SK-N-SH (cell line): ENCODE measurements at regions not wholly inside any gene's neighbourhood (a gene's known extent, or its start where the extent isn't known, plus 50 kb on each side); places are given as distances from the start of the nearest gene placed in this dataset.

ENCODE experiments used
- CTCF ChIA-PET: fragments of 300-600, 350-600 bp; formaldehyde crosslinking; extraction: SDS; loops from one replicate; lab custom pipeline; 2021; lab: Yijun Ruan, JAX
- POLR2A ChIA-PET: fragments of 350-600 bp; sonication (Branson Sonifier 250); formaldehyde crosslinking; extraction: SDS; loops from one replicate; lab custom pipeline; 2020; ENCODE audit warnings: antibody characterized with exemption, inconsistent platforms; lab: Yijun Ruan, JAX
- DNase-seq: peaks from one replicate; pipeline ENCODE4 v3.0.0; 2012
- H2AFZ ChIP-seq: fragments of 200-600 bp; sonication (generic); 2 replicates; pipeline ENCODE4 v1.8.1; 2016; ENCODE audit warnings: antibody characterized with exemption, mild to moderate bottlenecking, low read depth
- H3F3A ChIP-seq: fragments of 200-600 bp; sonication (generic); replicated peaks from 2 replicates; pipeline ENCODE3; 2016; ENCODE audit warnings: antibody characterized with exemption, mild to moderate bottlenecking; ENCODE audit not compliant: insufficient read depth
- H3K27ac ChIP-seq, 2 experiments: fragments of 200-500 bp in 1 of 2; fragments of 200-600 bp in 1 of 2; sonication (Bioruptor generic) in 1 of 2; sonication (generic), shearing (Covaris generic) in 1 of 2; 2 replicates each; pipeline versions ENCODE4 v1.5.1 to v1.6.1; 2014 to 2016; ENCODE audit warnings: low read depth in 2 of 2, inconsistent platforms in 1 of 2, low read length in 1 of 2, mild to moderate bottlenecking in 1 of 2, mixed read lengths in 1 of 2
- H3K27me3 ChIP-seq: fragments of 200-600 bp; sonication (generic), shearing (Covaris generic); 2 replicates; pipeline ENCODE4 v1.6.1; 2016; ENCODE audit warnings: mixed run types; ENCODE audit not compliant: insufficient read depth
- H3K36me3 ChIP-seq, 2 experiments: fragments of 200-500 bp in 1 of 2; fragments of 200-600 bp in 1 of 2; sonication (Bioruptor generic) in 1 of 2; sonication (generic) in 1 of 2; replicated peaks in 1 of 2; 2 replicates each; pipeline versions ENCODE3 to v1.5.1; 2014 to 2016; ENCODE audit warnings: low read length in 1 of 2, mild to moderate bottlenecking in 1 of 2; ENCODE audit not compliant: insufficient read depth in 2 of 2, control insufficient read depth in 1 of 2
- H3K4me1 ChIP-seq, 2 experiments: fragments of 200-500 bp in 1 of 2; fragments of 200-600 bp in 1 of 2; sonication (Bioruptor generic) in 1 of 2; sonication (generic), shearing (Covaris generic) in 1 of 2; 2 replicates each; pipeline versions ENCODE4 v1.5.1 to v1.6.1; 2014 to 2016; ENCODE audit warnings: low read depth in 1 of 2, low read length in 1 of 2, mixed run types in 1 of 2; ENCODE audit not compliant: insufficient read depth in 2 of 2, control insufficient read depth in 1 of 2
- H3K4me2 ChIP-seq: fragments of 200-600 bp; sonication (generic), shearing (Covaris generic); 2 replicates; pipeline ENCODE4 v1.6.1; 2017; ENCODE audit warnings: mixed run types
- H3K4me3 ChIP-seq, 2 experiments: fragments of 200-500 bp in 1 of 2; fragments of 200-600 bp in 1 of 2; sonication (Bioruptor generic) in 1 of 2; sonication (generic), shearing (Covaris generic) in 1 of 2; 2 replicates each; pipeline versions ENCODE4 v1.5.1 to v1.8.1; 2014 to 2016; ENCODE audit warnings: low read depth in 2 of 2, inconsistent platforms in 1 of 2, low read length in 1 of 2, mild to moderate bottlenecking in 1 of 2, mixed read lengths in 1 of 2, moderate library complexity in 1 of 2
- H3K79me2 ChIP-seq: fragments of 200-600 bp; sonication (generic); 2 replicates; pipeline ENCODE4 v1.8.1; 2017; ENCODE audit warnings: mild to moderate bottlenecking; ENCODE audit not compliant: insufficient read depth
- H3K9ac ChIP-seq: fragments of 200-600 bp; sonication (generic); 2 replicates; pipeline ENCODE4 v1.6.1; 2017; ENCODE audit warnings: mixed run types
- H3K9me2 ChIP-seq: fragments of 200-600 bp; sonication (generic); 2 replicates; pipeline ENCODE4 v1.6.1; 2017; ENCODE audit warnings: mixed run types
- H3K9me3 ChIP-seq: fragments of 200-600 bp; sonication (generic); 2 replicates; pipeline ENCODE4 v1.6.1; 2017; ENCODE audit warnings: mixed run types, mild to moderate bottlenecking, moderate library complexity
- H4K20me1 ChIP-seq: fragments of 200-600 bp; sonication (generic); 2 replicates; pipeline ENCODE4 v1.6.1; 2017; ENCODE audit warnings: mild to moderate bottlenecking, mixed run types; ENCODE audit not compliant: insufficient read depth
- ELF1 ChIP-seq: IDR thresholded peaks from 2 replicates; pipeline ENCODE4 v1.4.0; 2012
- EZH2phosphoT487 ChIP-seq: fragments of 200-600 bp; sonication (generic); IDR thresholded peaks from 2 replicates; pipeline ENCODE4 v1.6.1; 2017; ENCODE audit warnings: low read depth, mixed run types, mild to moderate bottlenecking, antibody characterized with exemption, moderate library complexity, borderline replicate concordance
- FOSL2 ChIP-seq: IDR thresholded peaks from 2 replicates; pipeline ENCODE4 v1.4.0; 2012; ENCODE audit warnings: low read depth, mild to moderate bottlenecking, moderate library complexity, borderline replicate concordance
- FOXM1 ChIP-seq: IDR thresholded peaks from 2 replicates; pipeline ENCODE4 v1.4.0; 2012; ENCODE audit warnings: low read depth, mild to moderate bottlenecking
- JUND ChIP-seq: IDR thresholded peaks from 2 replicates; pipeline ENCODE4 v1.4.0; 2012
- MEF2A ChIP-seq: IDR thresholded peaks from 2 replicates; pipeline ENCODE4 v1.4.0; 2012; ENCODE audit warnings: low read depth, borderline replicate concordance
- MXI1 ChIP-seq: IDR thresholded peaks from 2 replicates; pipeline ENCODE4 v1.6.1; 2012; ENCODE audit warnings: mild to moderate bottlenecking, low read depth, low read length, improper control_type of control experiment
- RAD21 ChIP-seq: IDR thresholded peaks from 2 replicates; pipeline ENCODE4 v1.6.1; 2012; ENCODE audit warnings: mild to moderate bottlenecking, low read length
- RCOR1 ChIP-seq: fragments of 150-350 bp; IDR thresholded peaks from 2 replicates; pipeline ENCODE4 v1.6.1; 2017; ENCODE audit warnings: antibody characterized with exemption, low read length
- RFX5 ChIP-seq: IDR thresholded peaks from 2 replicates; pipeline ENCODE4 v1.6.1; 2012; ENCODE audit warnings: mild to moderate bottlenecking, improper control_type of control experiment, low read length
- RXRA ChIP-seq: IDR thresholded peaks from 2 replicates; pipeline ENCODE4 v1.4.0; 2012; ENCODE audit warnings: low read depth, mild to moderate bottlenecking, borderline replicate concordance
- SIN3A ChIP-seq: IDR thresholded peaks from 2 replicates; pipeline ENCODE4 v1.6.1; 2012; ENCODE audit warnings: low read depth, mild to moderate bottlenecking, low read length, moderate library complexity, borderline replicate concordance
- TAF1 ChIP-seq: IDR thresholded peaks from 2 replicates; pipeline ENCODE4 v1.6.1; 2012; ENCODE audit warnings: low read depth, mild to moderate bottlenecking, low read length, moderate library complexity, borderline replicate concordance
- TCF12 ChIP-seq: IDR thresholded peaks from 2 replicates; pipeline ENCODE4 v1.4.0; 2012
- TEAD4 ChIP-seq: IDR thresholded peaks from 2 replicates; pipeline ENCODE4 v1.4.0; 2012; ENCODE audit warnings: mild to moderate bottlenecking, borderline replicate concordance; ENCODE audit not compliant: insufficient read depth
- YY1 ChIP-seq: IDR thresholded peaks from 2 replicates; pipeline ENCODE4 v1.4.0; 2012; ENCODE audit warnings: low read depth, mild to moderate bottlenecking
- WGBS: methylation state at CpG from one replicate; pipeline ENCODE4 v1.1.6; 2017; ENCODE audit warnings: low lambda C conversion rate; 5-methylcytosine and 5-hydroxymethylcytosine counted together
- TF ChIP-seq, protein P1 (sequence below): IDR thresholded peaks from 2 replicates; pipeline ENCODE4 v1.4.0; 2012; ENCODE audit warnings: low read depth, borderline replicate concordance
- TF ChIP-seq, protein P2 (sequence below): fragments of 200-600 bp; sonication (generic); IDR thresholded peaks from 2 replicates; pipeline ENCODE4 v1.6.1; 2017; ENCODE audit warnings: antibody characterized with exemption, mild to moderate bottlenecking, moderate library complexity
- TF ChIP-seq, protein P3 (sequence below): IDR thresholded peaks from 2 replicates; pipeline ENCODE4; 2012
- TF ChIP-seq, protein P4 (sequence below): IDR thresholded peaks from 2 replicates; pipeline ENCODE4 v1.4.0; 2012; ENCODE audit warnings: low read depth

DNA sequence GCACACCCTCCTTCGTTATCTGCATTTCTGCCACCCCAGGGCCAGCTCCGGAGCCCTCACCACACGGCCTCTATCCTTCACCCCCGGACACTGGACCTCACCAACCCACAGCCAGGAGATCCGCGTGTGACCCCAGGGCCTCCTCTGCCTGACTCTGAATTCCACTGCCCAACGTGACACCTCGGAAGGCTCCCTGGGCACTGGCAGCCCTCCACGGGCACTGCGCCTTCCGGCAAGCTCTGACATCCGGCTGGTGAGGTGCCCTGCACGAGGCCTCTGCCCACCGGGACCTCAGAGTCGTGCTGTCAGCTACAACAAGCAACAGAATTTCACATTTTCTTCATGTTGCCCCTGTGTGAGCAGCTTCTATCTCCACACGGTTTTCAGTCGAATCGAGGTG is 148.3 kb downstream of the CRYBB2 start:
- POLR2A ChIA-PET = no interaction called here

More for the DNA sequence above, 148.3 kb downstream of the CRYBB2 start:
- whole genome bisulfite sequencing = 95% methylated on average over 10 of the region's 18 CpGs
- Histone ChIP-seq H4K20me1 (no peaks in the 10 kb centered on the region), H3K9me2 (no peaks in the 10 kb centered on the region), H3K27me3 (no peaks in the 10 kb centered on the region), H3K4me2 (no peak overlapping the region), H2AFZ (no peak overlapping the region), H3F3A (no peaks in the 10 kb centered on the region), H3K27ac (no peak overlapping the region), H3K79me2 (no peaks in the 10 kb centered on the region), H3K4me1 (no peaks in the 10 kb centered on the region; a peak in 1 of 4 replicates), H3K9ac (no peak overlapping the region), H3K4me3 (no peak overlapping the region), H3K9me3 (no peaks in the 10 kb centered on the region), H3K36me3 (no peaks in the 10 kb centered on the region)
- DNase-seq = no peak
- CTCF ChIA-PET = interaction anchor here (2.5 kb wide), 1 partner anchor 54 kb away, joined by 6 read pairs; no protein-coding TSS in a partner anchor
- TF ChIP-seq, protein P1, sequence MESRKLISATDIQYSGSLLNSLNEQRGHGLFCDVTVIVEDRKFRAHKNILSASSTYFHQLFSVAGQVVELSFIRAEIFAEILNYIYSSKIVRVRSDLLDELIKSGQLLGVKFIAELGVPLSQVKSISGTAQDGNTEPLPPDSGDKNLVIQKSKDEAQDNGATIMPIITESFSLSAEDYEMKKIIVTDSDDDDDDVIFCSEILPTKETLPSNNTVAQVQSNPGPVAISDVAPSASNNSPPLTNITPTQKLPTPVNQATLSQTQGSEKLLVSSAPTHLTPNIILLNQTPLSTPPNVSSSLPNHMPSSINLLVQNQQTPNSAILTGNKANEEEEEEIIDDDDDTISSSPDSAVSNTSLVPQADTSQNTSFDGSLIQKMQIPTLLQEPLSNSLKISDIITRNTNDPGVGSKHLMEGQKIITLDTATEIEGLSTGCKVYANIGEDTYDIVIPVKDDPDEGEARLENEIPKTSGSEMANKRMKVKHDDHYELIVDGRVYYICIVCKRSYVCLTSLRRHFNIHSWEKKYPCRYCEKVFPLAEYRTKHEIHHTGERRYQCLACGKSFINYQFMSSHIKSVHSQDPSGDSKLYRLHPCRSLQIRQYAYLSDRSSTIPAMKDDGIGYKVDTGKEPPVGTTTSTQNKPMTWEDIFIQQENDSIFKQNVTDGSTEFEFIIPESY = no peak
- TF ChIP-seq FOSL2 = no peak
- no peak for TF ChIP-seq FOXM1
- TF ChIP-seq TEAD4 = no peak
- TF ChIP-seq RFX5 = no peak
- no peak for TF ChIP-seq RXRA
- no peak for TF ChIP-seq RAD21
- no peak for TF ChIP-seq RCOR1
- TF ChIP-seq ELF1 = no peak
- no peak for TF ChIP-seq YY1
- TF ChIP-seq, protein P2, sequence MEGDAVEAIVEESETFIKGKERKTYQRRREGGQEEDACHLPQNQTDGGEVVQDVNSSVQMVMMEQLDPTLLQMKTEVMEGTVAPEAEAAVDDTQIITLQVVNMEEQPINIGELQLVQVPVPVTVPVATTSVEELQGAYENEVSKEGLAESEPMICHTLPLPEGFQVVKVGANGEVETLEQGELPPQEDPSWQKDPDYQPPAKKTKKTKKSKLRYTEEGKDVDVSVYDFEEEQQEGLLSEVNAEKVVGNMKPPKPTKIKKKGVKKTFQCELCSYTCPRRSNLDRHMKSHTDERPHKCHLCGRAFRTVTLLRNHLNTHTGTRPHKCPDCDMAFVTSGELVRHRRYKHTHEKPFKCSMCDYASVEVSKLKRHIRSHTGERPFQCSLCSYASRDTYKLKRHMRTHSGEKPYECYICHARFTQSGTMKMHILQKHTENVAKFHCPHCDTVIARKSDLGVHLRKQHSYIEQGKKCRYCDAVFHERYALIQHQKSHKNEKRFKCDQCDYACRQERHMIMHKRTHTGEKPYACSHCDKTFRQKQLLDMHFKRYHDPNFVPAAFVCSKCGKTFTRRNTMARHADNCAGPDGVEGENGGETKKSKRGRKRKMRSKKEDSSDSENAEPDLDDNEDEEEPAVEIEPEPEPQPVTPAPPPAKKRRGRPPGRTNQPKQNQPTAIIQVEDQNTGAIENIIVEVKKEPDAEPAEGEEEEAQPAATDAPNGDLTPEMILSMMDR = no peak
- TF ChIP-seq TAF1 = no peak
- TF ChIP-seq JUND = no peak
- TF ChIP-seq, protein P3, sequence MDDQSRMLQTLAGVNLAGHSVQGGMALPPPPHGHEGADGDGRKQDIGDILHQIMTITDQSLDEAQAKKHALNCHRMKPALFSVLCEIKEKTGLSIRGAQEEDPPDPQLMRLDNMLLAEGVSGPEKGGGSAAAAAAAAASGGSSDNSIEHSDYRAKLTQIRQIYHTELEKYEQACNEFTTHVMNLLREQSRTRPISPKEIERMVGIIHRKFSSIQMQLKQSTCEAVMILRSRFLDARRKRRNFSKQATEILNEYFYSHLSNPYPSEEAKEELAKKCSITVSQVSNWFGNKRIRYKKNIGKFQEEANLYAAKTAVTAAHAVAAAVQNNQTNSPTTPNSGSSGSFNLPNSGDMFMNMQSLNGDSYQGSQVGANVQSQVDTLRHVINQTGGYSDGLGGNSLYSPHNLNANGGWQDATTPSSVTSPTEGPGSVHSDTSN = no peak
- no peak for TF ChIP-seq EZH2phosphoT487
- TF ChIP-seq, protein P4, sequence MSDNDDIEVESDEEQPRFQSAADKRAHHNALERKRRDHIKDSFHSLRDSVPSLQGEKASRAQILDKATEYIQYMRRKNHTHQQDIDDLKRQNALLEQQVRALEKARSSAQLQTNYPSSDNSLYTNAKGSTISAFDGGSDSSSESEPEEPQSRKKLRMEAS = no peak
- no peak for TF ChIP-seq MXI1
- no peak for TF ChIP-seq SIN3A
- no peak for TF ChIP-seq MEF2A
- no peak for TF ChIP-seq TCF12
